ENCODE measurements at regions not wholly inside any gene's neighbourhood (a gene's known extent, or its start where the extent isn't known, plus 50 kb on each side); places are given as distances from the start of the nearest gene placed in this dataset.

GRCh38 chr17:79437081-79437480 is 173.8 kb downstream of the RBFOX3 start:
- Histone ChIP-seq H3K4me1 (ENCODE audit: control insufficient read depth in 1 of 2, low read depth in 2 of 2) (no peaks in the 10 kb centered on the region), H3K27ac (no peak overlapping the region), H3K9me3 (no peaks in the 10 kb centered on the region), H3K36me3 (no peaks in the 10 kb centered on the region), H3K27me3 (replicated peaks; ENCODE audit: insufficient read depth) (no peaks in the 10 kb centered on the region), H3K4me3 (no peak overlapping the region)
- TF ChIP-seq CTCF (IDR thresholded peaks at IDR 0.05): no peak
- no peak for DNase-seq (ENCODE audit: low spot score)
- ATAC-seq (ENCODE audit: insufficient number of reproducible peaks, low FRiP score, low read depth): no peak

- Histone ChIP-seq H3K9me3 (no peaks in the 10 kb centered on the region), H3K36me3 (no peaks in the 10 kb centered on the region), H3K4me3 (no peak overlapping the region), H3K27ac (no peak overlapping the region), H3K27me3 (replicated peaks; ENCODE audit: insufficient read depth) (no peaks in the 10 kb centered on the region), H3K4me1 (ENCODE audit: control insufficient read depth in 1 of 2, low read depth in 2 of 2) (no peaks in the 10 kb centered on the region)
- DNase-seq (ENCODE audit: low spot score) (no peak), ATAC-seq (ENCODE audit: insufficient number of reproducible peaks, low FRiP score, low read depth) (no peak)
- no peak for TF ChIP-seq CTCF (IDR thresholded peaks at IDR 0.05)
Measured at GRCh38 chr17:79435962-79436361, 174.9 kb downstream of the RBFOX3 start.

GRCh38 chr17:79435296-79435695 is 175.6 kb downstream of the RBFOX3 start:
- Histone ChIP-seq H3K36me3 (no peaks in the 10 kb centered on the region), H3K9me3 (no peaks in the 10 kb centered on the region), H3K4me1 (ENCODE audit: control insufficient read depth in 1 of 2, low read depth in 2 of 2) (no peaks in the 10 kb centered on the region), H3K4me3 (no peak overlapping the region), H3K27me3 (replicated peaks; ENCODE audit: insufficient read depth) (no peaks in the 10 kb centered on the region), H3K27ac (no peak overlapping the region)
- no peak for DNase-seq (ENCODE audit: low spot score)
- TF ChIP-seq CTCF (IDR thresholded peaks at IDR 0.05): no peak
- no peak for ATAC-seq (ENCODE audit: insufficient number of reproducible peaks, low FRiP score, low read depth)

GRCh38 chr17:79434215-79434614 is 176.6 kb downstream of the RBFOX3 start:
- H3K27me3 ChIP-seq (replicated peaks; ENCODE audit: insufficient read depth): no peaks in the 10 kb centered on the region

GRCh38 chr17:79433379-79433778 is 177.5 kb downstream of the RBFOX3 start:
- Histone ChIP-seq H3K36me3 (no peaks in the 10 kb centered on the region), H3K4me3 (no peak overlapping the region), H3K27me3 (replicated peaks; ENCODE audit: insufficient read depth) (no peaks in the 10 kb centered on the region), H3K4me1 (ENCODE audit: control insufficient read depth in 1 of 2, low read depth in 2 of 2) (no peaks in the 10 kb centered on the region), H3K9me3 (no peaks in the 10 kb centered on the region), H3K27ac (no peak overlapping the region)
- ATAC-seq (ENCODE audit: insufficient number of reproducible peaks, low FRiP score, low read depth) (no peak), DNase-seq (ENCODE audit: low spot score) (no peak)
- TF ChIP-seq CTCF (IDR thresholded peaks at IDR 0.05): no peak

More at GRCh38 chr17:79434215-79434614, 176.6 kb downstream of the RBFOX3 start:
- Histone ChIP-seq H3K36me3 (no peaks in the 10 kb centered on the region), H3K9me3 (no peaks in the 10 kb centered on the region), H3K4me3 (no peak overlapping the region), H3K4me1 (ENCODE audit: control insufficient read depth in 1 of 2, low read depth in 2 of 2) (no peaks in the 10 kb centered on the region), H3K27ac (no peak overlapping the region)
- TF ChIP-seq CTCF (IDR thresholded peaks at IDR 0.05): no peak
- DNase-seq (ENCODE audit: low spot score) (no peak), ATAC-seq (ENCODE audit: insufficient number of reproducible peaks, low FRiP score, low read depth) (no peak)

Data from thoracic aorta (tissue), 2 donors.